Daoy (cell line): ENCODE measurements at regions not wholly inside any gene's neighbourhood (a gene's known extent, or its start where the extent isn't known, plus 50 kb on each side); places are given as distances from the start of the nearest gene placed in this dataset.

Source experiments
- DNase-seq: peaks from one replicate; pipeline ENCODE4 v3.0.0-alpha.2; 2015; ENCODE audit warnings: low read depth

GRCh38 chr3:6769532-6770396, 91.2 kb upstream of the GRM7 start:
- peak; percentile 4 for DNase-seq

GRCh38 chr3:6770397-6770690, 90.6 kb upstream of the GRM7 start:
- DNase-seq, result no peak

GRCh38 chr3:6771171-6771570, 89.7 kb upstream of the GRM7 start:
- no peak for DNase-seq

GRCh38 chr3:6779140-6779539, 81.8 kb upstream of the GRM7 start:
- DNase-seq, result no peak

GRCh38 chr3:6781092-6781491, 79.8 kb upstream of the GRM7 start:
- no peak for DNase-seq

GRCh38 chr3:6785726-6786125, 75.2 kb upstream of the GRM7 start:
- no peak for DNase-seq

- no peak for DNase-seq
These were observed 69.8 kb upstream of the GRM7 start for GRCh38 chr3:6791161-6791560.

GRCh38 chr3:6799264-6799915, 61.5 kb upstream of the GRM7 start:
- DNase-seq, result peak; percentile 1

- DNase-seq, result no peak
These were observed 57.3 kb upstream of the GRM7 start for GRCh38 chr3:6803619-6804018.

GRCh38 chr3:6805236-6805635, 55.7 kb upstream of the GRM7 start:
- no peak for DNase-seq

- no peak for DNase-seq
These were observed 53.9 kb upstream of the GRM7 start for GRCh38 chr3:6806991-6807390.

GRCh38 chr3:6807967-6808588, 52.8 kb upstream of the GRM7 start:
- peak; percentile 5 for DNase-seq

- no peak for DNase-seq
These were observed 51.6 kb upstream of the GRM7 start for GRCh38 chr3:6809349-6809748.
